ENCODE measurements at regions not wholly inside any gene's neighbourhood (a gene's known extent, or its start where the extent isn't known, plus 50 kb on each side); places are given as distances from the start of the nearest gene placed in this dataset.

DNA sequence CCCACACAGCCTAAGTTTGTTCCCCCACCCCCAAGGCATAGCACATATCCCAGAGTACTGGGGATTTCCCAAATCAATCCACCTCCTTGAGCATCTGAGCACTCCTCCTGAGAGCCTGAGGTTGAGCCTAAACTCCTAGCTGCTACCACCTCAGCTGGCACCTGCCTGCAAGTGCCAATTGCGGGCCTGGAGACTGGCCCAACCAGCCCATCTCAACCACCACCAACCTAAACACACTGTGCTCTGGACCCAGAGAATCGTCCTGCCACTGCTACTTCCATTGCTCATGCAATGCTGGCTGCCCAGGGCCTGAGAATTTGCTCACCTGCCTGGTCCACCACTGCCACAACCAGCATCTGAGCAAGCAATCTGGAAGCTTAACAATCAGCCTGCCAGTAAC is 177.1 kb downstream of the FGF13 start:
- no peak for DNase-seq

DNA sequence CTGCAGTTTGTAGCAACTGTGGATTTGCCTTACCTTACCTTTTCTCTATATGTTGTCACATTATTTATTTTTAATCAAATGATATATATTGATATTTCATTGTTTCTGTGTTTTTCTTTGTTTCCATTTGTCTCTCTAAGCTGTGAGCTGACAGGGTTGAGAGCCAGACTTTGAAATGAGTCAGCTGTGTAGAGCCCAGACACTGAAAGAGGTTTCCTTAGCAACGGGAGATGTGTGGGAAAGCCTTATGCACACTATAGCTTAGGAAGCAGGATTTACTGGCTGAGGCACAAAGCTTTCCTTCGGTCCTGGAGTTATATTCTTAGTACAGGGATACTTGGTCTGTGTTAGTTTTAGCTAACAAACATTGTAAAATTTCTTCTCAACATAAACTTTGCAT is 192.2 kb downstream of the FGF13 start:
- DNase-seq: peak in 7 of 51 donors; percentile 0 to 27 (median 0)

DNA sequence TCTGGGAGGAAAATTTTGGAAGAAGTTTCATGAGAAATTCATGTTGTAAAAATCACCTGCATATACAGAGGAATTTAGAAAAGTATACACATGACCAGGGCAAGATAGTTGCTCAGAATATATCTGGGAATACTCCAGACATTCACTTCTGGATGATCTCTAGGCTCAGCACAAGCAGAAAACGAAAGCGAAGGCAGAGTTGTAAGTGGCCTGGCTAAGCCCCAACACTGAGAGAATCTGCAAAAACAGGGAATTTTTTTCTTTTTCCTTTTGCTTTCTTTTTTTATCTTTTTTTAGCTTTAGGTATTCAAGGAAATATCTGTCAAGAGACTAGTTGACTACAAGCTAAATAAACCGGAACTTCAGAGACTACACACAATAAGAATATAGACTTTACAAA is 207.2 kb downstream of the FGF13 start:
- no peak for DNase-seq

DNA sequence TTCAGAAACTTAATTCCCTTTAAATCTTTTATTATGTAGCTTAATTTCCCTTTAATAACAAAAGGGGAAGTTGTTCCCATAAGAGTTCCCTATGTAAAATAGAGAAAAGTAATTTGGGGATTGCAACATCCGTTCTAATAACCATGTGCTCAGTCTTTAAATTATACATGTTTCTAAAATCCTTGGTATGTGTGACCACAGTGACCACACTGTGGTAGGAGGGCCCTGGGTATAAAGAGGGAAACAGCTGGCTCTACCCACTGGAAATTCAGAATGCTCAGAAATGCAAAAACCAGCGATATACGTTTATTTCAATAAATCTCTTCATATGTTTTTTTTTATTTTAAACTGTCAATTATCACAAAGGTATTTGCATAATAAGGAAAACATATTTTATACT is 219.1 kb downstream of the FGF13 start:
- DNase-seq: no peak

DNA sequence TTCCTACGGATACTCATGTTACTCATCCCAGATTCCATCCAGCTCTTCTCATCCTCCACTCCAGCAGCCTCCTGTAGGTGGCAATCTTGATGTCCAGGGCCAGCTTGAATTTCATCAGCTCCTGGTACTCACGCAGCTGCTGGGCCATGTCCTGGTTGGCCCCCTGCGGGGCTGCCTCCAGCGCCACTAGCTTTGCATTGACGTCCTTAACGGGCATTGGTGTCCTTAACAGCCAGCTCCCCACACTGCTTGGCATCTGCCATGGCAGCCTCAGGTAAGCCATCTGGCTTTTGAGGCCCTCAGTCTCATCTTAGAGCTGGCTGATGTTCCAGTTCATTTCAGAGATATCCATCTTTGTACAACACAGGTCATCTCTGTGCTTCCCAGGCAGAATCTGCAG is 223.7 kb downstream of the FGF13 start:
- DNase-seq: no peak

DNA sequence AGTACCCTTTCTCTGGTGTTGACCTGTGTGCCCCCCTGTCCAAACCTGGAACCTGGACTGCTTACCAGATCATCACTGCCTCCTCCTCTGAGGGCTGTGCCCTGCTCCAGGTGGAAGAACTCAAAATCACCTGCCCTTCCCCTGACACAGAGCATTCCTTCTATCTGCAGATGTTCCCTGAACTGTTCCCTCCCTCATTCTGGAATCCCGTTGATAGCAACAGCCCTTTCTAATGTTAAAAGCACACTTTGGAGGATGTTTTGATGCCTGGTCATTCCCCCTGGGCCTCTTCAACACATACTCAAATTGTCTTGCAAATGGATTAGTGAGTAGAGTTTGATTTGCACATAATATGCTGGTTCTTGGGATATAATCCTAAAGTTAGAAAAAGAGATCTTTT is 225.8 kb downstream of the FGF13 start:
- no peak for DNase-seq

DNA sequence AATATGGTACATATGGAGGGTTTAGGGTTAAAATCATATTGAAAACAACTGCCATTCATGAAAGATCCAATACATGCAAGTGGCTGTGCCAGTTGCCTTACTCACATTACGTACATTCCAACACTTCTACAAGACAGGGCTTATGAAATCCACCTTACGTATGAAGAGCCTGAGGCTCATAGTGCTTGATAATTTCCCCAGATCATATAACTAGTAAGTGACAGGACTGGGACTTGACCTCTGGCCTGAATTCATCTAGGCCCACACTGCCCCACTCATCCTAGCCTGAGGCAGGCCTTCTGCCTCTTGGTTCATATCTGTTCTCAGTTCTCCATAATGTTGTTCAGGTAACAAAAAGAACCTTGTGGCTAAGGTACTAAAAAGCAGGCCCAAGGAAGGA is 226.3 kb downstream of the FGF13 start:
- no peak for DNase-seq

DNA sequence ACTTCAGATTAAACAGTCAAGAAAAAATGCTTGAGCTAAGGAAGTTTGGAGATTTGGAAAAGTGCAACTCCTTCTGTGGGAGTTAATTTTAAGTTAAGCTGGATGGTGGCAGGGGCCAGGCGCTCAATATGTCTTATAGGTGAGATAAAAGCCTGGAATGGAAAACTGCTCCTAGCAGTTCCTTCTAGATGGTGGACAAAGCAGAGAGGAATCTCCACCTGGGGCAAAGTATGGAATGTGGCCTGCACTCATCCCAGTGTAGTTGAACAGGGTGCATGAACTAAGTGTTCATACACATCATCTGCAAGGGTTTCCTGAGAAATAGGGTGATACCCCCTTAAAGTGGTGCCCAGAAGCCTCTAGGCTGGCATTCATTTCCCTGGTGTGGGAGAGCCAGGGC is 227.1 kb downstream of the FGF13 start:
- no peak for DNase-seq

DNA sequence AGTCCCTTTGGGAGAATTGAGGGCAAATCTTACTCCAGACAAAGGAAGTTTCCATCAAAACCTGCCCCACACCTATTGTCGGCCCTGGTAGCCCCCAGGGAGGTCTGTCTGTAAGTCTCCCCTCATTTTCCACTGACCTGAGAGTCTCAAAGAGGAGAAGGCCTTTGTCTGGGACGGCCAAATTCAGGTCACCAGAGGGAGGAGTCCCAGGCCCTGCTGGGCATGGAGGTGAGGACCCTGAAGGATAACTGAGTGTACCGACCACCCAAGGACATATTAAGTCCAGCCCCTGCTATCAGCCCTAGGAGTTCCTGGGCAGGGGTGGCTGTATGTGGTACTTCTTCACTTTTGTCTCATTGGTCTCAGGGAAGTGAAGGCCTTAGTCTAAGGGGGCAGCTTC is 229.9 kb downstream of the FGF13 start:
- no peak for DNase-seq

DNA sequence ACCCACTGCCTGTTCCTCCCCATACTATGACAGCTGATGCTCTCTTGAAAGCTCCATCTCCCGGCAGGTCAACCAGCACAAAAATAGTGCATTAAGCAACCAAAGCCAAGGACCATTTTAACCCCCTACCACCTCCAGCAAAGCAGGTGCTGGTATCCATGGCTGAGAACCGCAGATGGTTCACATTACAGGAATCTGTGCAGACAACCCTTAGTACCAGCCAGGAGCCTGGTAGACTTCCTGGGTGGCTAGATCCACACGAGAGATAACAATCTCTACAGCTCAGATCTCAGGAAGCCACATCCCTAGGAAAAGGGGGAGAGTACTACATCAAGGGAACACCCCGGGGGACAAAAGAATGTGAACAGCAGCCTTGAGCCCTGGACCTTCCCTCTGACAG is 248.0 kb downstream of the FGF13 start:
- DNase-seq: no peak

All from hypothalamus (tissue), 51 donors.